Ovary (tissue), 7 donors: ENCODE measurements at regions not wholly inside any gene's neighbourhood (a gene's known extent, or its start where the extent isn't known, plus 50 kb on each side); places are given as distances from the start of the nearest gene placed in this dataset.

Experiments
- DNase-seq, 5 donors: peaks; one replicate each; pipeline ENCODE4 v3.0.0-alpha.2; 2019 to 2020
- H3K27ac ChIP-seq, 2 donors: fragments of 200-600 bp; one replicate each; pipeline versions ENCODE4 v1.5.1 to v1.8.0; 2019 to 2022
- H3K27me3 ChIP-seq: fragments of 200-600 bp; one replicate; pipeline ENCODE4 v1.8.0; 2022
- H3K36me3 ChIP-seq: fragments of 200-600 bp; sonication (generic); one replicate; pipeline ENCODE4 v1.5.1; 2019
- H3K4me1 ChIP-seq: one replicate; pipeline ENCODE4 v1.8.1; 2013; ENCODE audit warnings: mild to moderate bottlenecking, moderate library complexity; ENCODE audit not compliant: insufficient read depth
- H3K4me3 ChIP-seq: fragments of 200-600 bp; sonication (generic); one replicate; pipeline ENCODE4 v1.5.1; 2017
- H3K9me3 ChIP-seq, 2 donors: fragments of 200-600 bp in 1 of 2; sonication (generic) in 1 of 2; one replicate each; pipeline versions ENCODE4 v1.5.1 to v1.8.1; 2013 to 2019; ENCODE audit warnings: mild to moderate bottlenecking in 1 of 2, moderate library complexity in 1 of 2
- EP300 ChIP-seq: sonication (generic); formaldehyde crosslinking; IDR thresholded peaks from one replicate; pipeline ENCODE4 v1.6.1; 2017; ENCODE audit warnings: antibody characterized with exemption
- POLR2A ChIP-seq: fragments of 450-650 bp; IDR thresholded peaks from one replicate; pipeline ENCODE4 v1.6.1; 2017; ENCODE audit warnings: antibody characterized with exemption, mild to moderate bottlenecking, moderate library complexity
- WGBS, 3 donors: extraction: QIAGEN DNeasy Blood & Tissue Kit in 1 of 3; methylation state at CpG; one replicate each; pipeline versions ENCODE4 v1.1.5 to v1.1.7; 2013 to 2017; 5-methylcytosine and 5-hydroxymethylcytosine counted together
- intact Hi-C, 4 donors: fragments of 100-400 bp; cut with DNase I; formaldehyde crosslinking; loops; one replicate each; pipeline versions ENCODE4 v1.11.0 to v1.15.1; 2022 to 2023
- TF ChIP-seq, protein P1 (sequence below), 3 donors: fragments of 450-650 bp in 2 of 3; fragments of 200-600 bp in 1 of 3; IDR thresholded peaks; one replicate each; pipeline versions ENCODE4 v1.5.1 to v1.8.0; 2016 to 2022; ENCODE audit warnings: antibody characterized with exemption in 3 of 3, mild to moderate bottlenecking in 1 of 3
- donor health status: DM: no; HTN: no; CAD: no; lungs with moderate emphysema.
- donor health status: DM: no; HTN: no; CAD: no.
- donor health status: Bipolar disorder and iron deficiency.
- donor health status: DM: no; HTN: no; CAD: no.
- donor health status: DM: yes; HTN: yes; CAD: no.

DNA sequence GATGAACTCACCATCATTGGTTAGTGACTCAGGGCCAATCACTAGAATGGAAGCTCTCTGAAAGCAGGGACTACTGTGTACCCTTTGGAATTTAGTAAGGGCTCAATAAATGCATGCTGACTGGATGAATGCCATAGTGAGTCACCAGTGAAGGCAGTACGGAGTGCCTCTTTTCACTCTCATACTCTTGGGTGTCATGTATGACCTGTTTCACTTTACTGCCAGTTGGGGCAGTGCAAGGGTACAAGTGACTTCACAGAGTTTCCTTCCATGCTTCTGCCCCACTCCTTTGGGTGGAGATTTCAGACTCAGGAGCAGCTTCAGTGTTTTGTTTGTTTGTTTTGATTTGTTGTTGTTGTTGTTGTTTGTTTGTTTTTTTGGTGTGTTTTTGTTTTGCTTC, 57.7 kb downstream of the SOX3 start:
- Histone ChIP-seq H3K4me1 (no peaks in the 10 kb centered on the region), H3K27me3 (no peaks in the 10 kb centered on the region), H3K4me3 (no peak overlapping the region), H3K9me3 (no peaks in the 10 kb centered on the region), H3K27ac (no peak overlapping the region), H3K36me3 (no peaks in the 10 kb centered on the region)
- WGBS, 3 donors = 55 to 71% (median 67%) methylated on average over 1 of the region's 1 CpG
- no peak for DNase-seq
- no peak for TF ChIP-seq POLR2A
- TF ChIP-seq EP300 = no peak
- TF ChIP-seq, protein P1, sequence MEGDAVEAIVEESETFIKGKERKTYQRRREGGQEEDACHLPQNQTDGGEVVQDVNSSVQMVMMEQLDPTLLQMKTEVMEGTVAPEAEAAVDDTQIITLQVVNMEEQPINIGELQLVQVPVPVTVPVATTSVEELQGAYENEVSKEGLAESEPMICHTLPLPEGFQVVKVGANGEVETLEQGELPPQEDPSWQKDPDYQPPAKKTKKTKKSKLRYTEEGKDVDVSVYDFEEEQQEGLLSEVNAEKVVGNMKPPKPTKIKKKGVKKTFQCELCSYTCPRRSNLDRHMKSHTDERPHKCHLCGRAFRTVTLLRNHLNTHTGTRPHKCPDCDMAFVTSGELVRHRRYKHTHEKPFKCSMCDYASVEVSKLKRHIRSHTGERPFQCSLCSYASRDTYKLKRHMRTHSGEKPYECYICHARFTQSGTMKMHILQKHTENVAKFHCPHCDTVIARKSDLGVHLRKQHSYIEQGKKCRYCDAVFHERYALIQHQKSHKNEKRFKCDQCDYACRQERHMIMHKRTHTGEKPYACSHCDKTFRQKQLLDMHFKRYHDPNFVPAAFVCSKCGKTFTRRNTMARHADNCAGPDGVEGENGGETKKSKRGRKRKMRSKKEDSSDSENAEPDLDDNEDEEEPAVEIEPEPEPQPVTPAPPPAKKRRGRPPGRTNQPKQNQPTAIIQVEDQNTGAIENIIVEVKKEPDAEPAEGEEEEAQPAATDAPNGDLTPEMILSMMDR (IDR thresholded peaks at IDR 0.05) = no peak
- intact Hi-C loops = no loop called here

DNA sequence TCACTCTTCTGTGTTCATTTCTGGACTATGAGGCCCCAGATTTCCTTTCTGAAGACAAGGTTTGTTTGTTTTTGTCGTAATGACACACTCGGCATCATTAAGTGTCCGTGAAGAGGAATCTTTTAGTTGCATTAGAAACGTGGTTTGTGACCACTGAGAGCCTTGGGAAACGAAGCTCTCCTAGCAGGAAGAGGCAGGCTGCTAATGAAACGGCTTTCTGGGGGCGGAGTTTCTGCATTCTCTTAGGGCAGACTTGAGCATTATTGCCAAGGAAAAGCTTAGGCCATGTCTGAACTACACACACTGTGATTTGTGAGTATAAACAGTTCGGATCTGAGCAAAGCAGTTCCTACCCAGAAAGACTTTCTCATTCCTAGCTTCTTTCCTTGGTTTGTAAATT, 64.0 kb downstream of the SOX3 start:
- 24 to 32% (median 32%) methylated on average over 8 of the region's 8 CpGs for WGBS, 3 donors
- H3K36me3 ChIP-seq = no peaks in the 10 kb centered on the region
- H3K27me3 ChIP-seq = no peaks in the 10 kb centered on the region
- no peak for TF ChIP-seq POLR2A
- no peak for TF ChIP-seq EP300
- TF ChIP-seq, protein P1 (IDR thresholded peaks at IDR 0.05) = no peak
- H3K9me3 ChIP-seq = no peaks in the 10 kb centered on the region
- no peak overlapping the region for H3K4me3 ChIP-seq
- no peaks in the 10 kb centered on the region for H3K4me1 ChIP-seq
- no peak overlapping the region for H3K27ac ChIP-seq
- DNase-seq = no peak
- intact Hi-C loops = no loop called here

DNA sequence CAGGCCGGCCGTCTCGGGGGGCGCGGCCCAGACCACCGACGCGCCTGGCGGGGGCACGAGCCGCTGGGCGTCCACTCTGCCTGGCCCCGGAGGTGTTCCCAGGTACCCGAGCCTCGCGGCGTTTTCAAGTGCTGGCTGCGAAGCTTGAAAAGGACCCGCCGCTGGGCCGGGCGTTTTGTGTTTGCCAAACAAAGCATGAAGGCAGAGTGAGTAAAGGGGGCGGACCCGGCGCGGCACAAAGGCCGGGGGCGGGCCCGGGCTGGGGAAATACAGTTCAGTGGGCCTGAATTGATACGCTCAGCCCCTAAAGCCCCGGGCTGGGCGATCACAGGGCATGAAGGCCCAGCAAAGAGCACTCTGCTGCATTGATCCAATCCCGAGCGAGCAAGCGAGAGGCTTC, 65.4 kb downstream of the SOX3 start:
- Histone ChIP-seq H3K27ac (no peak overlapping the region), H3K4me1 (no peaks in the 10 kb centered on the region), H3K4me3 (no peak overlapping the region), H3K27me3 (no peaks in the 10 kb centered on the region), H3K36me3 (no peaks in the 10 kb centered on the region), H3K9me3 (no peaks in the 10 kb centered on the region)
- intact Hi-C loops = no loop called here
- TF ChIP-seq POLR2A (no peak), EP300 (no peak)
- TF ChIP-seq, protein P1 (IDR thresholded peaks at IDR 0.05) = no peak
- 20 to 29% (median 26%) methylated on average over 34 to 35 of the region's 35 CpGs for WGBS, 3 donors
- no peak for DNase-seq

DNA sequence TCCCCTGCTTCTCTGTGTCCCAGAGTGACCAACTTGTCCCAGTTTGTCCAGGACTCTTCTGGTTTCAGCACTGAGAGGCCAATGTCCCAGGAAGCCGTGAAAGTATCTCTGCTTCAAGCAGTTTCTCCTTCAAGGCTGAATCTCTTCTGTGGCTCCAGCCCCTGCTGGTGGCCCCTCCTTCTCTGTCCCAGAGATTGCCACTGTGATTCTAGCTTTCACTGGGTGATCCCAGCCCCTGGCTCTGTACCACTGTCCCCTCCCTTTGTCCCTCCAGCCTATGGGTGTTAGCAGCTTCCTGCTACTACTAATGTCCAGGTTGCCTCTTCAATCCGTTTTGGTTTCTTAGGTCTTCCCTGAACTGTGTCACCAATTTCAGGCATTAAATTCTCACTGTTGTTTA, 70.5 kb downstream of the SOX3 start:
- DNase-seq = no peak
- TF ChIP-seq POLR2A = no peak
- TF ChIP-seq EP300 = no peak
- TF ChIP-seq, protein P1 (IDR thresholded peaks at IDR 0.05) = no peak
- no peaks in the 10 kb centered on the region for H3K9me3 ChIP-seq
- H3K36me3 ChIP-seq = no peaks in the 10 kb centered on the region
- no peak overlapping the region for H3K4me3 ChIP-seq
- intact Hi-C loops = loop anchor here in 1 of 4 donors (2.0 kb wide), 1 partner anchor 20 kb away; no protein-coding TSS in a partner anchor
- no peaks in the 10 kb centered on the region for H3K4me1 ChIP-seq
- H3K27me3 ChIP-seq = no peaks in the 10 kb centered on the region
- no peak overlapping the region for H3K27ac ChIP-seq
- 22 to 30% (median 24%) methylated on average over 2 of the region's 2 CpGs for WGBS, 3 donors

DNA sequence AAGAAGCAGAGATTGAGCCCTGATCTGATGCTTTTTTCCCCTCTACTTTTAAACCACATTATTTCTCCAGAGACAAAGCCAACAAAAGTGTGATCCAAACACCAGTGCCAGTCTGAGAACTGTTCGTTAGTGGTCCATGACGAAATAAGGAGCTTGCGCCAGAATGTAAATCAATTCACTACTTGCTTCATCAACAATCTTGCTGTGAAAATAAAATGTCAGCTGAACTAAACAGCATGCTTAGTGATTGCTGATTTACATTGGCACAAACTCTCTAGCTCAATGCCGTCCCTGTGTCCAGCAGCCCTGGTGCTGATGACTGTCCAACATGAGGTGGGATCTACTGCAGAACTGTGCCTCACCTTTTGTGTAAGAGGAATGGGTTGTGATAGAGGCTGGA, 71.3 kb downstream of the SOX3 start:
- no peak for DNase-seq
- TF ChIP-seq POLR2A (no peak), EP300 (no peak)
- TF ChIP-seq, protein P1 (IDR thresholded peaks at IDR 0.05) = no peak
- Histone ChIP-seq H3K36me3 (no peaks in the 10 kb centered on the region), H3K4me1 (no peaks in the 10 kb centered on the region), H3K27me3 (no peaks in the 10 kb centered on the region), H3K27ac (no peak overlapping the region), H3K4me3 (no peak overlapping the region), H3K9me3 (no peaks in the 10 kb centered on the region)
- intact Hi-C loops = no loop called here
- WGBS, 3 donors = 65 to 70% (median 69%) methylated on average over 4 of the region's 4 CpGs
